ENCODE measurements at regions not wholly inside any gene's neighbourhood (a gene's known extent, or its start where the extent isn't known, plus 50 kb on each side); places are given as distances from the start of the nearest gene placed in this dataset.

DNA sequence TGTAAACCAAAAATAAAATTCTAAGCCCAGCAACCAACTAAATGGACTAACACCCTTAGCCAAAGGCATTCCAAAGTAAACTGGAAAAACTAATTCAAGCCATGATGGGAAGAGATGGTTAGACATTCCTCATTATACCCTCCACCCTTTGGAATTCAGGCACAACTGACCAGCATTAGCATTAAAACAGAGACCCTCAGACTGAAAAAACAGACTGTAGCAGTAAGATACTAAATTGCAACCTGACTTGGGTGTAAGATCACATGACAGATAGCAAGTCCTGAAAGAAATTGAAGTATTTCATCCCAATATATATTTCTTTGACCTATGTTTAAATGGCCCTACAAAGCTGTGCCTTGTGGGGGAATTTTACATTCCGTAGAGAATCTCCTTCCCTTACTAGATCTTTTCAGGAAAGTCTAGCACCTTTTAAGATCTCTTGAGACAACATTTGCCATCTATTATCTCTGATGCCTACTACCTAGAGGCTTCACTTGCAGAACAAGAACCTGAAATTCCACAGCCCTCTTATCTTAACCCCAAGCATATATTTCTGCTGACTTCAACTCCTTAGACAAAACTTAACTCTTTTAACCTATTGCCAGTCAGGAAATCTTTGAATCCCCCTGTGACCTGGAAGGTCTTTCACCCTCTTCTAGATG lies 750.2 kb upstream of the IGFBP3 start:
- no peak overlapping the region for H2BK5ac ChIP-seq (ENCODE audit: low read depth, low read length, poor library complexity, severe bottlenecking)
- intact Hi-C loops (cut with micrococcal nuclease) (no loop called here), dilution Hi-C loops (cut with HindIII; ENCODE audit: low sequenced_read_pairs, unreplicated experiment) (no loop called here), in situ Hi-C loops (cut with MboI; ENCODE audit: low sequenced_read_pairs) (no loop called here)
- no peaks in the 10 kb centered on the region for H4K20me1 ChIP-seq (ENCODE audit: insufficient read depth, low read length)
- WGBS, 2 experiments (ENCODE audit: extremely low coverage in 2 of 2, insufficient read length in 1 of 2), result no CpG with 5 or more reads among the region's 1 CpG
- no peaks in the 10 kb centered on the region; the same call in 1 of the 2 replicates for H3K27me3 ChIP-seq (ENCODE audit: control insufficient read depth, insufficient read depth, low read length)
- POLR2A ChIA-PET (ENCODE audit: unreplicated experiment), result no interaction called here
- no peak overlapping the region for H2AFZ ChIP-seq (replicated peaks; ENCODE audit: low read length, poor library complexity)
- H3K4me2 ChIP-seq (ENCODE audit: low read depth, low read length), result no peak overlapping the region
- H2BK20ac ChIP-seq (ENCODE audit: low read depth, low read length), result no peak overlapping the region
- no peak overlapping the region for H3K56ac ChIP-seq (ENCODE audit: extremely low read depth, insufficient read depth, low read length)
- no peak overlapping the region for H3K27ac ChIP-seq (ENCODE audit: insufficient read depth, low read length)
- no peak overlapping the region for H3K18ac ChIP-seq (ENCODE audit: low read depth, low read length)
- H4K5ac ChIP-seq (ENCODE audit: low read depth, low read length), result no peak overlapping the region
- no peak overlapping the region for H4K8ac ChIP-seq (ENCODE audit: low read depth in 2 of 2, low read length in 2 of 2)
- H4K91ac ChIP-seq (ENCODE audit: insufficient read depth, low read depth, low read length), result no peak overlapping the region
- BruUV-seq (replicated peaks), result no TSS peak
- no peaks in the 10 kb centered on the region; the same call in 1 of the 2 replicates for H3K9me3 ChIP-seq (ENCODE audit: control insufficient read depth, insufficient read depth, low read length)
- H3K79me1 ChIP-seq (ENCODE audit: low read depth in 1 of 2, low read length in 2 of 2), result no peaks in the 10 kb centered on the region
- no peak overlapping the region for H3K9ac ChIP-seq (ENCODE audit: low read depth, low read length)
- no peak overlapping the region for H3K14ac ChIP-seq (replicated peaks; ENCODE audit: low read depth, low read length)
- CTCF ChIA-PET, result interaction anchor here (0.6 kb wide), 1 partner anchor 10 kb away, joined by 4 read pairs; no protein-coding TSS in a partner anchor
- H2AK5ac ChIP-seq (ENCODE audit: low read depth, low read length), result no peak overlapping the region
- no peak overlapping the region for H3K23ac ChIP-seq (ENCODE audit: low read depth, low read length)
- H3K36me3 ChIP-seq (ENCODE audit: control insufficient read depth, insufficient read depth, low read length), result no peaks in the 10 kb centered on the region
- no peaks in the 10 kb centered on the region; the same call in 1 of the 2 replicates for H3K9me1 ChIP-seq (ENCODE audit: insufficient read depth, low read length)
- no peak overlapping the region for H2BK15ac ChIP-seq (ENCODE audit: low read depth, low read length)
- TF ChIP-seq MXI1 (IDR thresholded peaks at IDR 0.05; ENCODE audit: borderline replicate concordance, low read depth, low read length) (no peak), ELK1 (IDR thresholded peaks at IDR 0.05; ENCODE audit: borderline replicate concordance, low read depth, low read length) (no peak), RAD21 (IDR thresholded peaks at IDR 0.05; ENCODE audit: low read length) (no peak), RFX5 (IDR thresholded peaks at IDR 0.05; ENCODE audit: low read depth, low read length) (no peak), MAZ (IDR thresholded peaks at IDR 0.05; ENCODE audit: borderline replicate concordance, low read depth, low read length) (no peak), FOS (IDR thresholded peaks at IDR 0.05; ENCODE audit: low read depth, low read length) (no peak), CEBPB (IDR thresholded peaks at IDR 0.05; ENCODE audit: low read depth, low read length) (no peak), RCOR1 (IDR thresholded peaks at IDR 0.05; ENCODE audit: insufficient replicate concordance, low read length) (no peak), SMC3 (IDR thresholded peaks at IDR 0.05; ENCODE audit: low read depth, low read length) (no peak), BHLHE40 (IDR thresholded peaks at IDR 0.05; ENCODE audit: low read depth, low read length) (no peak), POLR2A (IDR thresholded peaks at IDR 0.05; ENCODE audit: low read depth, low read length) (no peak), NFE2L2 (IDR thresholded peaks at IDR 0.05; ENCODE audit: low read depth, low read length) (no peak), MAFK (IDR thresholded peaks at IDR 0.05; ENCODE audit: low read depth, low read length) (no peak), CHD1 (IDR thresholded peaks at IDR 0.05; ENCODE audit: low read depth, low read length) (no peak)
- TF ChIP-seq, protein P1, sequence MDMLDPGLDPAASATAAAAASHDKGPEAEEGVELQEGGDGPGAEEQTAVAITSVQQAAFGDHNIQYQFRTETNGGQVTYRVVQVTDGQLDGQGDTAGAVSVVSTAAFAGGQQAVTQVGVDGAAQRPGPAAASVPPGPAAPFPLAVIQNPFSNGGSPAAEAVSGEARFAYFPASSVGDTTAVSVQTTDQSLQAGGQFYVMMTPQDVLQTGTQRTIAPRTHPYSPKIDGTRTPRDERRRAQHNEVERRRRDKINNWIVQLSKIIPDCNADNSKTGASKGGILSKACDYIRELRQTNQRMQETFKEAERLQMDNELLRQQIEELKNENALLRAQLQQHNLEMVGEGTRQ (IDR thresholded peaks at IDR 0.05; ENCODE audit: low read depth, low read length), result no peak
- TF ChIP-seq, protein P2, sequence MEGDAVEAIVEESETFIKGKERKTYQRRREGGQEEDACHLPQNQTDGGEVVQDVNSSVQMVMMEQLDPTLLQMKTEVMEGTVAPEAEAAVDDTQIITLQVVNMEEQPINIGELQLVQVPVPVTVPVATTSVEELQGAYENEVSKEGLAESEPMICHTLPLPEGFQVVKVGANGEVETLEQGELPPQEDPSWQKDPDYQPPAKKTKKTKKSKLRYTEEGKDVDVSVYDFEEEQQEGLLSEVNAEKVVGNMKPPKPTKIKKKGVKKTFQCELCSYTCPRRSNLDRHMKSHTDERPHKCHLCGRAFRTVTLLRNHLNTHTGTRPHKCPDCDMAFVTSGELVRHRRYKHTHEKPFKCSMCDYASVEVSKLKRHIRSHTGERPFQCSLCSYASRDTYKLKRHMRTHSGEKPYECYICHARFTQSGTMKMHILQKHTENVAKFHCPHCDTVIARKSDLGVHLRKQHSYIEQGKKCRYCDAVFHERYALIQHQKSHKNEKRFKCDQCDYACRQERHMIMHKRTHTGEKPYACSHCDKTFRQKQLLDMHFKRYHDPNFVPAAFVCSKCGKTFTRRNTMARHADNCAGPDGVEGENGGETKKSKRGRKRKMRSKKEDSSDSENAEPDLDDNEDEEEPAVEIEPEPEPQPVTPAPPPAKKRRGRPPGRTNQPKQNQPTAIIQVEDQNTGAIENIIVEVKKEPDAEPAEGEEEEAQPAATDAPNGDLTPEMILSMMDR (conservative IDR thresholded peaks at IDR 0.05; ENCODE audit: low read depth, low read length), result no peak
- no peak overlapping the region for H3K4ac ChIP-seq (ENCODE audit: low read depth, low read length)
- no peak for DNase-seq
- H2BK120ac ChIP-seq (ENCODE audit: low read depth, low read length), result no peak overlapping the region
- no peak overlapping the region for H3K4me3 ChIP-seq (ENCODE audit: insufficient read depth, low read depth, low read length)
- ATAC-seq (ENCODE audit: low read depth), result no peak
- no peaks in the 10 kb centered on the region for H3K4me1 ChIP-seq (ENCODE audit: control insufficient read depth, insufficient read depth, low read length)
- H2AK9ac ChIP-seq (replicated peaks; ENCODE audit: low read depth, low read length, poor library complexity), result no peak overlapping the region

Measured in IMR-90 (cell line).